HCT116 (cell line): ENCODE measurements at regions not wholly inside any gene's neighbourhood (a gene's known extent, or its start where the extent isn't known, plus 50 kb on each side); places are given as distances from the start of the nearest gene placed in this dataset.

Experiments
- ATAC-seq: fragments of 200-7000 bp; cut with Tn5 transposase; 2 replicates; pipeline ENCODE4 v1.9.1; 2020; ENCODE audit warnings: mild to moderate bottlenecking, moderate library complexity
- BruUV-seq: library from RNA; stranded (reverse); fragments of 400-500 nt; replicated peaks from 2 replicates; lab custom pipeline; 2021; lab: Mats Ljungman, UMichigan
- CTCF ChIA-PET: fragments of 300-600 bp; sonication (Branson Sonifier 250); formaldehyde crosslinking; loops from one replicate; lab custom pipeline; 2021; ENCODE audit warnings: antibody characterized with exemption; lab: Charles Lee
- POLR2A ChIA-PET: fragments of 300-600, 350-600 bp; sonication (Branson Sonifier 250); formaldehyde crosslinking; loops from one replicate; lab custom pipeline; 2021; ENCODE audit warnings: antibody characterized with exemption; lab: Charles Lee
- RAD21 ChIA-PET, 2 experiments: fragments of 300-600 bp; sonication (Branson Sonifier 250); formaldehyde crosslinking; loops; one replicate each; lab custom pipeline; 2023; ENCODE audit warnings: low total read pairs in 2 of 2; ENCODE audit not compliant: uncharacterized antibody in 2 of 2, unreplicated experiment in 2 of 2, low non-redundant PET in 1 of 2; lab: Charles Lee
- DNase-seq: peaks from one replicate; pipeline ENCODE4 v3.0.0-alpha.2; 2010; ENCODE audit warnings: low read depth, low spot score
- H2AFZ ChIP-seq: fragments of 200-600 bp; shearing (Covaris generic), sonication (generic); 2 replicates; pipeline ENCODE4 v1.6.1; 2017; ENCODE audit warnings: low read depth, mixed run types, mixed read lengths, antibody characterized with exemption, low read length; ENCODE audit not compliant: poor library complexity, severe bottlenecking
- H3K27ac ChIP-seq: 2 replicates; pipeline ENCODE4 v1.5.1; 2012; ENCODE audit warnings: low read depth, low read length
- H3K27me3 ChIP-seq: fragments of 200-600 bp; sonication (generic); 2 replicates; pipeline ENCODE4 v1.6.1; 2016; ENCODE audit warnings: mixed run types, low read length, mixed read lengths; ENCODE audit not compliant: insufficient read depth
- H3K36me3 ChIP-seq, 2 experiments: fragments of 200-500 bp in 1 of 2; fragments of 200-600 bp in 1 of 2; sonication (Bioruptor generic) in 1 of 2; sonication (generic) in 1 of 2; 2 replicates each; pipeline versions ENCODE4 v1.5.1 to v1.6.1; 2014 to 2016; ENCODE audit warnings: low read length in 2 of 2, inconsistent platforms in 1 of 2, mixed read lengths in 1 of 2, mixed run types in 1 of 2; ENCODE audit not compliant: insufficient read depth in 2 of 2, control insufficient read depth in 1 of 2
- H3K4me1 ChIP-seq, 2 experiments: fragments of 200-600 bp in 1 of 2; sonication (generic) in 1 of 2; 2 replicates each; pipeline versions ENCODE4 v1.5.1 to v1.6.1; 2012 to 2017; ENCODE audit warnings: low read length in 2 of 2, inconsistent platforms in 1 of 2, mild to moderate bottlenecking in 1 of 2, mixed read lengths in 1 of 2, mixed run types in 1 of 2, moderate library complexity in 1 of 2; ENCODE audit not compliant: insufficient read depth in 2 of 2, control insufficient read depth in 1 of 2
- H3K4me2 ChIP-seq: fragments of 200-600 bp; sonication (generic); 2 replicates; pipeline ENCODE4 v1.6.1; 2017; ENCODE audit warnings: mixed run types, low read length, mixed read lengths
- H3K4me3 ChIP-seq, 2 experiments: fragments of 200-600 bp in 1 of 2; sonication (generic) in 1 of 2; replicated peaks in 1 of 2; 2 replicates each; pipeline ENCODE4 v1.5.1; 2011 to 2016; ENCODE audit warnings: low read length in 2 of 2, control low read depth in 1 of 2, low read depth in 1 of 2, mild to moderate bottlenecking in 1 of 2, mixed read lengths in 1 of 2, mixed run types in 1 of 2
- H3K79me2 ChIP-seq: fragments of 200-600 bp; sonication (generic); 2 replicates; pipeline ENCODE4 v1.6.1; 2017; ENCODE audit warnings: mild to moderate bottlenecking, mixed run types, low read length, moderate library complexity, mixed read lengths; ENCODE audit not compliant: insufficient read depth
- H3K9ac ChIP-seq: fragments of 200-600 bp; sonication (generic); 2 replicates; pipeline ENCODE4 v1.6.1; 2016; ENCODE audit warnings: low read length, mixed read lengths
- H3K9me2 ChIP-seq: fragments of 200-600 bp; sonication (generic), shearing (Covaris generic); 2 replicates; pipeline ENCODE4 v1.6.1; 2017; ENCODE audit warnings: mixed run types, mild to moderate bottlenecking, moderate library complexity; ENCODE audit not compliant: insufficient read depth
- H3K9me3 ChIP-seq, 2 experiments: fragments of 200-500 bp in 1 of 2; fragments of 200-600 bp in 1 of 2; sonication (Bioruptor generic) in 1 of 2; sonication (generic) in 1 of 2; 2 replicates each; pipeline ENCODE4 v1.6.1; 2014 to 2017; ENCODE audit warnings: low read length in 2 of 2, mixed read lengths in 2 of 2, inconsistent platforms in 1 of 2, low read depth in 1 of 2, mild to moderate bottlenecking in 1 of 2, mixed run types in 1 of 2, moderate library complexity in 1 of 2; ENCODE audit not compliant: control insufficient read depth in 1 of 2, insufficient read depth in 1 of 2
- H4K20me1 ChIP-seq: fragments of 200-600 bp; sonication (generic), shearing (Covaris generic); 2 replicates; pipeline ENCODE4 v1.6.1; 2017; ENCODE audit warnings: mixed run types, mild to moderate bottlenecking, moderate library complexity; ENCODE audit not compliant: insufficient read depth
- CEBPB ChIP-seq: IDR thresholded peaks from 2 replicates; pipeline ENCODE4 v1.6.1; 2012; ENCODE audit warnings: low read depth
- ELF1 ChIP-seq: IDR thresholded peaks from 2 replicates; pipeline ENCODE4 v1.6.1; 2012; ENCODE audit warnings: low read depth, borderline replicate concordance
- EZH2 ChIP-seq: fragments of 200-600 bp; sonication (generic); IDR thresholded peaks from 2 replicates; pipeline ENCODE4 v1.6.1; 2017; ENCODE audit warnings: antibody characterized with exemption, mixed run types
- EZH2phosphoT487 ChIP-seq: fragments of 200-600 bp; IDR thresholded peaks from 2 replicates; pipeline ENCODE4 v1.6.1; 2018; ENCODE audit warnings: antibody characterized with exemption, borderline replicate concordance
- FOSL1 ChIP-seq: IDR thresholded peaks from 2 replicates; pipeline ENCODE4 v1.6.1; 2012; ENCODE audit warnings: low read depth
- JUND ChIP-seq: IDR thresholded peaks from 2 replicates; pipeline ENCODE4 v1.6.1; 2012
- MAX ChIP-seq: IDR thresholded peaks from 2 replicates; pipeline ENCODE4 v1.6.1; 2012
- POLR2A ChIP-seq: IDR thresholded peaks from 2 replicates; pipeline ENCODE4 v1.7.0; 2011; ENCODE audit warnings: borderline replicate concordance; ENCODE audit not compliant: insufficient read depth, insufficient read length; ENCODE audit errors: extremely low read depth
- RAD21 ChIP-seq: IDR thresholded peaks from 2 replicates; pipeline ENCODE4 v1.6.1; 2012; ENCODE audit warnings: low read depth, mild to moderate bottlenecking
- SIN3A ChIP-seq: IDR thresholded peaks from 2 replicates; pipeline ENCODE4 v1.6.1; 2012; ENCODE audit warnings: low read depth
- SP1 ChIP-seq: IDR thresholded peaks from 2 replicates; pipeline ENCODE4 v1.6.1; 2012; ENCODE audit warnings: low read depth
- SRF ChIP-seq: IDR thresholded peaks from 2 replicates; pipeline ENCODE4 v1.6.1; 2012; ENCODE audit warnings: low read depth
- TCF7L2 ChIP-seq: IDR thresholded peaks from 2 replicates; pipeline ENCODE4 v1.7.0; 2011; ENCODE audit warnings: borderline replicate concordance, inconsistent platforms; ENCODE audit not compliant: insufficient read depth, insufficient read length; ENCODE audit errors: extremely low read depth
- YY1 ChIP-seq: IDR thresholded peaks from 2 replicates; pipeline ENCODE4 v1.6.1; 2011; ENCODE audit warnings: low read length, low read depth, moderate library complexity, mild to moderate bottlenecking; ENCODE audit not compliant: insufficient replicate concordance; ENCODE audit errors: extremely low read depth
- ZFX ChIP-seq: fragments of 450-650 bp; IDR thresholded peaks from 2 replicates; pipeline ENCODE4 v1.6.1; 2017
- ZNF274 ChIP-seq: fragments of 200-500 bp; sonication (Bioruptor generic); IDR thresholded peaks from 2 replicates; pipeline ENCODE4 v1.6.1; 2014; ENCODE audit warnings: mild to moderate bottlenecking, low read depth, low read length, inconsistent platforms
- intact Hi-C: fragments of 100-400 bp; cut with micrococcal nuclease; formaldehyde crosslinking; loops from 2 replicates; pipeline ENCODE4 v1.10.0; 2022
- TF ChIP-seq, protein P1 (sequence below): IDR thresholded peaks from 2 replicates; pipeline ENCODE4 v1.6.1; 2011; ENCODE audit warnings: mild to moderate bottlenecking, low read length, moderate library complexity; ENCODE audit not compliant: insufficient replicate concordance; ENCODE audit errors: extremely low read depth

DNA sequence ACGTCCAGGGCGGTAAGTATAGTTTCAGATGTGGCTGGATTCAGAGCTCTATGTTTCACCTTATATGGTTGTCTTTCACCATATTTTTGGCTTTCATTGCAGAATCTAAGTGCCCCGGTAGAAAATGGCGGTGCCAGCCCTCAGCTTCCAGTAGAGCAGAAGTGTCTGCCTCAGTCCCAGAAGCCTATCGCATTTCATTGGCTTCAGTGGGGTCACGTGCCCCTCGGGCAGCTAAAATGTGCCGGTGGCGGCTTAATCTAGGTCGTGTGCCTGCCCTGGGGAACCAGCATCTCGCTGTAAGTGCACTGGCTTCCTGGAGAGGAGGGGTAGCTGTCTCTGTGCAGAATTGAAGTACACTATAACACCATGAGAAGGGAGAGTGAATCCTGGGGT is 107.4 kb upstream of the MAGI3 start:
- no peak overlapping the region for H3K4me2 ChIP-seq
- no peak for ATAC-seq
- H3K4me1 ChIP-seq = no peaks in the 10 kb centered on the region
- no peaks in the 10 kb centered on the region for H3K9me2 ChIP-seq
- no peak for DNase-seq
- no peak overlapping the region for H2AFZ ChIP-seq
- H3K4me3 ChIP-seq = no peak overlapping the region
- no peak overlapping the region for H3K27ac ChIP-seq
- H3K9me3 ChIP-seq = no peaks in the 10 kb centered on the region
- no peaks in the 10 kb centered on the region for H4K20me1 ChIP-seq
- no peaks in the 10 kb centered on the region for H3K27me3 ChIP-seq
- RAD21 ChIA-PET = no interaction called here
- POLR2A ChIA-PET = no interaction called here
- CTCF ChIA-PET = no interaction called here
- H3K79me2 ChIP-seq = no peaks in the 10 kb centered on the region
- no peaks in the 10 kb centered on the region for H3K36me3 ChIP-seq
- H3K9ac ChIP-seq = no peak overlapping the region
- TF ChIP-seq ZFX (no peak), ZNF274 (no peak), EZH2phosphoT487 (no peak), RAD21 (no peak), FOSL1 (no peak), MAX (no peak), SP1 (no peak), EZH2 (no peak), CEBPB (no peak), ELF1 (no peak), TCF7L2 (no peak), JUND (no peak), YY1 (no peak), POLR2A (no peak), SIN3A (no peak), SRF (no peak)
- TF ChIP-seq, protein P1, sequence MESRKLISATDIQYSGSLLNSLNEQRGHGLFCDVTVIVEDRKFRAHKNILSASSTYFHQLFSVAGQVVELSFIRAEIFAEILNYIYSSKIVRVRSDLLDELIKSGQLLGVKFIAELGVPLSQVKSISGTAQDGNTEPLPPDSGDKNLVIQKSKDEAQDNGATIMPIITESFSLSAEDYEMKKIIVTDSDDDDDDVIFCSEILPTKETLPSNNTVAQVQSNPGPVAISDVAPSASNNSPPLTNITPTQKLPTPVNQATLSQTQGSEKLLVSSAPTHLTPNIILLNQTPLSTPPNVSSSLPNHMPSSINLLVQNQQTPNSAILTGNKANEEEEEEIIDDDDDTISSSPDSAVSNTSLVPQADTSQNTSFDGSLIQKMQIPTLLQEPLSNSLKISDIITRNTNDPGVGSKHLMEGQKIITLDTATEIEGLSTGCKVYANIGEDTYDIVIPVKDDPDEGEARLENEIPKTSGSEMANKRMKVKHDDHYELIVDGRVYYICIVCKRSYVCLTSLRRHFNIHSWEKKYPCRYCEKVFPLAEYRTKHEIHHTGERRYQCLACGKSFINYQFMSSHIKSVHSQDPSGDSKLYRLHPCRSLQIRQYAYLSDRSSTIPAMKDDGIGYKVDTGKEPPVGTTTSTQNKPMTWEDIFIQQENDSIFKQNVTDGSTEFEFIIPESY = no peak
- intact Hi-C loops = no loop called here
- BruUV-seq = no TSS peak
